GM12878 (cell line): ENCODE measurements at regions not wholly inside any gene's neighbourhood (a gene's known extent, or its start where the extent isn't known, plus 50 kb on each side); places are given as distances from the start of the nearest gene placed in this dataset.

Experiments used
- ATAC-seq: fragments of 200-7000 bp; cut with Tn5 transposase; 3 replicates; pipeline ENCODE4 v1.9.1; 2020; ENCODE audit warnings: mild to moderate bottlenecking, moderate library complexity
- BruUV-seq: library from RNA; stranded (reverse); fragments of 400-500 nt; replicated peaks from 2 replicates; lab custom pipeline; 2021; lab: Mats Ljungman, UMichigan
- CTCF ChIA-PET: fragments of 300-600 bp; sonication (Branson Sonifier 250); formaldehyde crosslinking; extraction: SDS; loops from one replicate; lab custom pipeline; 2021; ENCODE audit warnings: inconsistent platforms; lab: Yijun Ruan, JAX
- POLR2A ChIA-PET: fragments of 350-600 bp; formaldehyde crosslinking; extraction: SDS; loops from one replicate; lab custom pipeline; 2021; ENCODE audit warnings: inconsistent platforms; lab: Charles Lee
- RAD21 ChIA-PET: fragments of 300-600 bp; sonication (Branson Sonifier 250); formaldehyde crosslinking; loops from one replicate; lab custom pipeline; 2023; ENCODE audit warnings: antibody characterized with exemption; ENCODE audit not compliant: unreplicated experiment; lab: Charles Lee
- SMC1A ChIA-PET: fragments of 300-600 bp; sonication (Branson Sonifier 250); formaldehyde crosslinking; loops from one replicate; lab custom pipeline; 2023; ENCODE audit not compliant: unreplicated experiment, uncharacterized antibody; lab: Charles Lee
- DNase-seq: peaks from one replicate; pipeline ENCODE4 v3.0.0-alpha.2; 2011; ENCODE audit warnings: low read depth, low spot score
- FAIRE-seq: peaks from 3 replicates; lab custom pipeline; 2011; peaks lifted over from hg19 to GRCh38; lab: Jason Lieb, UNC
- H2AFZ ChIP-seq: 2 replicates; pipeline ENCODE4 v1.6.0; 2011; ENCODE audit warnings: low read depth, low read length, control low read depth; ENCODE audit not compliant: control insufficient read depth
- H3K27ac ChIP-seq: 2 replicates; pipeline ENCODE4 v1.5.1; 2011; ENCODE audit warnings: control low read depth; ENCODE audit not compliant: control insufficient read depth, insufficient read depth
- H3K27me3 ChIP-seq, 2 experiments: replicated peaks in 1 of 2; 2 replicates each; pipeline versions ENCODE4 v1.6.0 to v1.6.1; 2011; ENCODE audit warnings: low read length in 1 of 2; ENCODE audit not compliant: control insufficient read depth in 2 of 2, insufficient read depth in 2 of 2
- H3K36me3 ChIP-seq, 2 experiments: 2 replicates each; pipeline ENCODE4 v1.5.1; 2011; ENCODE audit warnings: low read length in 1 of 2; ENCODE audit not compliant: control insufficient read depth in 2 of 2, insufficient read depth in 2 of 2
- H3K4me1 ChIP-seq: 2 replicates; pipeline ENCODE4 v1.6.1; 2011; ENCODE audit warnings: mild to moderate bottlenecking, low read length, moderate library complexity, mixed read lengths; ENCODE audit not compliant: control insufficient read depth, insufficient read depth
- H3K4me2 ChIP-seq: 2 replicates; pipeline ENCODE4 v1.6.0; 2011; ENCODE audit warnings: control low read depth; ENCODE audit not compliant: control insufficient read depth, insufficient read depth
- H3K4me3 ChIP-seq: fragments of 200-600 bp; sonication (generic); 2 replicates; pipeline ENCODE4 v1.5.1; 2016
- H3K79me2 ChIP-seq: 2 replicates; pipeline ENCODE4 v1.6.0; 2011; ENCODE audit warnings: low read length; ENCODE audit not compliant: control insufficient read depth, insufficient read depth
- H3K9ac ChIP-seq: 2 replicates; pipeline ENCODE4 v1.8.0; 2011; ENCODE audit warnings: low read length, control low read depth, mixed read lengths; ENCODE audit not compliant: control insufficient read depth, insufficient read depth
- H3K9me3 ChIP-seq: replicated peaks from 3 replicates; pipeline ENCODE4 v1.5.1; 2011; ENCODE audit warnings: mild to moderate bottlenecking, low read length; ENCODE audit not compliant: control insufficient read depth, insufficient read depth
- H4K20me1 ChIP-seq: 2 replicates; pipeline ENCODE4 v1.6.0; 2011; ENCODE audit not compliant: control insufficient read depth, insufficient read depth
- BRCA1 ChIP-seq: IDR thresholded peaks from 2 replicates; pipeline ENCODE4 v1.6.1; 2011; ENCODE audit warnings: low read depth, low read length, improper control_type of control experiment
- DPF2 ChIP-seq: fragments of 450-650 bp; IDR thresholded peaks from 2 replicates; pipeline ENCODE4 v1.6.1; 2017; ENCODE audit warnings: mild to moderate bottlenecking
- E4F1 ChIP-seq: fragments of 450-650 bp; IDR thresholded peaks from 2 replicates; pipeline ENCODE4 v1.6.1; 2018; ENCODE audit warnings: borderline replicate concordance, mild to moderate bottlenecking; ENCODE audit not compliant: partially characterized antibody
- EP300 ChIP-seq, 2 experiments: fragments of 150-350 bp in 1 of 2; IDR thresholded peaks; 2 replicates each; pipeline ENCODE4 v1.6.1; 2011 to 2012; ENCODE audit warnings: low read depth in 2 of 2, low read length in 2 of 2, borderline replicate concordance in 1 of 2, improper control_type of control experiment in 1 of 2, inconsistent platforms in 1 of 2; ENCODE audit not compliant: control insufficient read depth in 1 of 2
- LARP7 ChIP-seq: fragments of 450-650 bp; IDR thresholded peaks from 2 replicates; pipeline ENCODE4 v1.6.1; 2017; ENCODE audit warnings: mild to moderate bottlenecking
- MAX ChIP-seq: IDR thresholded peaks from 2 replicates; pipeline ENCODE4 v1.6.1; 2012; ENCODE audit warnings: low read depth, low read length, improper control_type of control experiment
- NR2C2 ChIP-seq: IDR thresholded peaks from 2 replicates; pipeline ENCODE4 v1.6.1; 2011; ENCODE audit warnings: borderline replicate concordance, low read depth; ENCODE audit not compliant: control insufficient read depth, insufficient read length
- POLR2AphosphoS5 ChIP-seq: IDR thresholded peaks from 2 replicates; pipeline ENCODE4 v1.6.1; 2011; ENCODE audit warnings: mild to moderate bottlenecking, low read length, inconsistent platforms
- RAD21 ChIP-seq: IDR thresholded peaks from 2 replicates; pipeline ENCODE4 v1.6.1; 2011; ENCODE audit warnings: mild to moderate bottlenecking, low read depth, low read length, moderate library complexity; ENCODE audit not compliant: insufficient read depth
- SUZ12 ChIP-seq: fragments of 200-600 bp; sonication (generic); IDR thresholded peaks from one replicate; pipeline ENCODE4 v1.6.1; 2018; ENCODE audit warnings: antibody characterized with exemption, mild to moderate bottlenecking; ENCODE audit not compliant: unreplicated experiment
- USF2 ChIP-seq: IDR thresholded peaks from 2 replicates; pipeline ENCODE4 v1.6.1; 2011; ENCODE audit warnings: low read depth, low read length, improper control_type of control experiment, borderline replicate concordance
- ZNF207 ChIP-seq: fragments of 450-650 bp; IDR thresholded peaks from 2 replicates; pipeline ENCODE4 v1.6.1; 2014; ENCODE audit warnings: antibody characterized with exemption, mild to moderate bottlenecking, borderline replicate concordance
- ZNF622 ChIP-seq: fragments of 450-650 bp; IDR thresholded peaks from 2 replicates; pipeline ENCODE4 v1.6.1; 2017; ENCODE audit warnings: mild to moderate bottlenecking, inconsistent platforms
- WGBS: methylation state at CpG from one replicate; pipeline ENCODE4 v1.1.6; 2016; ENCODE audit warnings: low lambda C conversion rate; ENCODE audit not compliant: insufficient replicate concordance, insufficient coverage; ENCODE audit errors: missing lambda C conversion rate; 5-methylcytosine and 5-hydroxymethylcytosine counted together
- in situ Hi-C: fragments of 300-500 bp; cut with MboI; formaldehyde crosslinking; loops from 9 replicates; pipeline ENCODE4 v1.14.3; 2018; ENCODE audit warnings: mixed read lengths
- intact Hi-C: fragments of 100-400 bp; cut with micrococcal nuclease; formaldehyde crosslinking; loops from one replicate; pipeline ENCODE4 v1.14.2; 2022; ENCODE audit not compliant: unreplicated experiment
- TF ChIP-seq, protein P1 (sequence below): fragments of 450-650 bp; formaldehyde crosslinking; IDR thresholded peaks from 2 replicates; pipeline ENCODE4 v1.5.0; 2022; ENCODE audit warnings: mild to moderate bottlenecking, missing genetic modification characterization
- TF ChIP-seq, protein P2 (sequence below): IDR thresholded peaks from 2 replicates; pipeline ENCODE4 v1.6.1; 2011; ENCODE audit warnings: borderline replicate concordance, low read depth, mild to moderate bottlenecking, moderate library complexity, low read length; ENCODE audit not compliant: insufficient read depth, poor library complexity, severe bottlenecking

DNA sequence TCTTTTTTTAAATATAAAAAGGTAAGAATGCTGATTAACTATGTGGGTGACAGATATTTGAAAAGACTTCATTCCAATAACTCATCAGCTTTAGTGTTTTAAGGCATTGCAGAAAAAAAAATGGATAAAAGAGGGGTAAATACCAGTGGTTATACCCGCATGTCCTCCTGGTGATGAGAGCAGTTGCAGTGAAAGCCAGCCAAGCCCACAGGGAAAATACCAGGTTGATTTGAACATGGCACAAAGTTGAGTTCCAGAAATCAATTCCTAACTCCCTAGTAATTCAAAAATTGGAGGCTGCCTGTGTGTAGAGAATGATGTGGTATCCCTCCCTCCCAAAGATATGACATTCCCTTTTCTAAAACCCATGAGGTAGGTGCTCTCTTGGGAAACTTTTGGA is 453.2 kb upstream of the SOX9 start:
- H3K27me3 ChIP-seq: no peaks in the 10 kb centered on the region
- no peak overlapping the region for H3K4me3 ChIP-seq
- BruUV-seq: no TSS peak
- no peak overlapping the region for H3K9ac ChIP-seq
- ChIA-PET CTCF (no interaction called here), RAD21 (no interaction called here), SMC1A (no interaction called here), POLR2A (no interaction called here)
- FAIRE-seq: no peak
- no peaks in the 10 kb centered on the region for H3K36me3 ChIP-seq
- no peak overlapping the region for H2AFZ ChIP-seq
- no peaks in the 10 kb centered on the region for H4K20me1 ChIP-seq
- no peak overlapping the region for H3K27ac ChIP-seq
- 0% methylated on average over 1 of the region's 1 CpG for WGBS
- ATAC-seq: no peak
- no peaks in the 10 kb centered on the region for H3K79me2 ChIP-seq
- no peak for DNase-seq
- in situ Hi-C loops (no loop called here), intact Hi-C loops (no loop called here)
- no peak overlapping the region for H3K4me2 ChIP-seq
- no peaks in the 10 kb centered on the region for H3K9me3 ChIP-seq
- H3K4me1 ChIP-seq: no peaks in the 10 kb centered on the region
- no peak for TF ChIP-seq BRCA1
- no peak for TF ChIP-seq POLR2AphosphoS5
- no peak for TF ChIP-seq EP300 (IDR thresholded peaks at IDR 0.05; ENCODE audit: borderline replicate concordance in 1 of 2, control insufficient read depth in 1 of 2, low read depth in 2 of 2, low read length in 2 of 2)
- TF ChIP-seq USF2: no peak
- TF ChIP-seq MAX: no peak
- no peak for TF ChIP-seq ZNF207
- no peak for TF ChIP-seq LARP7
- TF ChIP-seq E4F1: no peak
- no peak for TF ChIP-seq RAD21
- no peak for TF ChIP-seq NR2C2
- TF ChIP-seq ZNF622: no peak
- TF ChIP-seq, protein P1, sequence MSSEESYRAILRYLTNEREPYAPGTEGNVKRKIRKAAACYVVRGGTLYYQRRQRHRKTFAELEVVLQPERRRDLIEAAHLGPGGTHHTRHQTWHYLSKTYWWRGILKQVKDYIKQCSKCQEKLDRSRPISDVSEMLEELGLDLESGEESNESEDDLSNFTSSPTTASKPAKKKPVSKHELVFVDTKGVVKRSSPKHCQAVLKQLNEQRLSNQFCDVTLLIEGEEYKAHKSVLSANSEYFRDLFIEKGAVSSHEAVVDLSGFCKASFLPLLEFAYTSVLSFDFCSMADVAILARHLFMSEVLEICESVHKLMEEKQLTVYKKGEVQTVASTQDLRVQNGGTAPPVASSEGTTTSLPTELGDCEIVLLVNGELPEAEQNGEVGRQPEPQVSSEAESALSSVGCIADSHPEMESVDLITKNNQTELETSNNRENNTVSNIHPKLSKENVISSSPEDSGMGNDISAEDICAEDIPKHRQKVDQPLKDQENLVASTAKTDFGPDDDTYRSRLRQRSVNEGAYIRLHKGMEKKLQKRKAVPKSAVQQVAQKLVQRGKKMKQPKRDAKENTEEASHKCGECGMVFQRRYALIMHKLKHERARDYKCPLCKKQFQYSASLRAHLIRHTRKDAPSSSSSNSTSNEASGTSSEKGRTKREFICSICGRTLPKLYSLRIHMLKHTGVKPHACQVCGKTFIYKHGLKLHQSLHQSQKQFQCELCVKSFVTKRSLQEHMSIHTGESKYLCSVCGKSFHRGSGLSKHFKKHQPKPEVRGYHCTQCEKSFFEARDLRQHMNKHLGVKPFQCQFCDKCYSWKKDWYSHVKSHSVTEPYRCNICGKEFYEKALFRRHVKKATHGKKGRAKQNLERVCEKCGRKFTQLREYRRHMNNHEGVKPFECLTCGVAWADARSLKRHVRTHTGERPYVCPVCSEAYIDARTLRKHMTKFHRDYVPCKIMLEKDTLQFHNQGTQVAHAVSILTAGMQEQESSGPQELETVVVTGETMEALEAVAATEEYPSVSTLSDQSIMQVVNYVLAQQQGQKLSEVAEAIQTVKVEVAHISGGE: no peak
- TF ChIP-seq SUZ12: no peak
- TF ChIP-seq, protein P2, sequence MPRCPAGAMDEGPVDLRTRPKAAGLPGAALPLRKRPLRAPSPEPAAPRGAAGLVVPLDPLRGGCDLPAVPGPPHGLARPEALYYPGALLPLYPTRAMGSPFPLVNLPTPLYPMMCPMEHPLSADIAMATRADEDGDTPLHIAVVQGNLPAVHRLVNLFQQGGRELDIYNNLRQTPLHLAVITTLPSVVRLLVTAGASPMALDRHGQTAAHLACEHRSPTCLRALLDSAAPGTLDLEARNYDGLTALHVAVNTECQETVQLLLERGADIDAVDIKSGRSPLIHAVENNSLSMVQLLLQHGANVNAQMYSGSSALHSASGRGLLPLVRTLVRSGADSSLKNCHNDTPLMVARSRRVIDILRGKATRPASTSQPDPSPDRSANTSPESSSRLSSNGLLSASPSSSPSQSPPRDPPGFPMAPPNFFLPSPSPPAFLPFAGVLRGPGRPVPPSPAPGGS: no peak
- TF ChIP-seq DPF2: no peak
